Breast epithelium (tissue), 3 donors: ENCODE measurements at regions not wholly inside any gene's neighbourhood (a gene's known extent, or its start where the extent isn't known, plus 50 kb on each side); places are given as distances from the start of the nearest gene placed in this dataset.

Experiments
- CTCF ChIP-seq, 3 donors: fragments of 450-650 bp; IDR thresholded peaks; one replicate each; pipeline ENCODE4 v1.5.1; 2016 to 2017; ENCODE audit warnings: antibody characterized with exemption in 3 of 3, mild to moderate bottlenecking in 3 of 3, moderate library complexity in 3 of 3
- POLR2A ChIP-seq: fragments of 450-650 bp; IDR thresholded peaks from one replicate; pipeline ENCODE4 v1.6.1; 2016; ENCODE audit warnings: antibody characterized with exemption, mild to moderate bottlenecking, moderate library complexity

GRCh38 chr4:10334506-10335028 lies 122.7 kb downstream of the ZNF518B start:
- TF ChIP-seq CTCF (IDR thresholded peaks at IDR 0.05) (no peak), POLR2A (no peak)
